DND-41 (cell line): ENCODE measurements at regions not wholly inside any gene's neighbourhood (a gene's known extent, or its start where the extent isn't known, plus 50 kb on each side); places are given as distances from the start of the nearest gene placed in this dataset.

Source experiments
- EZH2 ChIP-seq: IDR thresholded peaks from 3 replicates; pipeline ENCODE4 v1.6.1; 2012; ENCODE audit warnings: borderline replicate concordance, low read depth, mild to moderate bottlenecking, moderate library complexity, low read length, inconsistent platforms; ENCODE audit not compliant: severe bottlenecking
- TF ChIP-seq, protein P1 (sequence below): IDR thresholded peaks from 2 replicates; pipeline ENCODE4 v1.5.1; 2012; ENCODE audit warnings: borderline replicate concordance, low read length, moderate library complexity, mild to moderate bottlenecking; ENCODE audit not compliant: poor library complexity, severe bottlenecking; ENCODE audit errors: extremely low read depth

DNA sequence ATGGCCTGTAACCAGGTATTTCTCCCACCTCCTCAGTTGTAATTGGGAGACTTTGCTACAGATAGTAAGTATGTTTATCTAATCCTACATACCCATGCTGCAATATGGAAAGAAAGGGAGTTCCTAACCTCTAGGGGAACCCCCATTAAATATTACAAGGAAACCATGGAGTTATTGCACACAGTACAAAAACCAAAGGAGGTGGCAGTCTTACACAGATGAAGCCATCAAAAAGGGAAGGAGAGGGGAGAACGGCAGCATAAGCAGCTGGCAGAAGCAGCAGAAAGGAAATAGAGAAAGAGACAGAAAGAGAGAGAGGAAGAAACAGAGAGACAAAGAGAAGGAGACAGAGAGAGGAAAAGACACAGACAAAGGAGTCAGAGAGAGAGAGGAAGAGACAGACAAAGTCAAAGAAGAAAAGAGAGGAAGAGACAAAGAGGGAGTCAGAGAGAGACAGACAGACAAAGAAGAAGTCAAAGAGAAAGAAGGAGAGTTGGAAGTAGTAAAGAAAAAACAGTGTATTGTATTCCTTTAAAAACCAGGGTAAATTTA lies 142.9 kb downstream of the FASLG start:
- TF ChIP-seq, protein P1, sequence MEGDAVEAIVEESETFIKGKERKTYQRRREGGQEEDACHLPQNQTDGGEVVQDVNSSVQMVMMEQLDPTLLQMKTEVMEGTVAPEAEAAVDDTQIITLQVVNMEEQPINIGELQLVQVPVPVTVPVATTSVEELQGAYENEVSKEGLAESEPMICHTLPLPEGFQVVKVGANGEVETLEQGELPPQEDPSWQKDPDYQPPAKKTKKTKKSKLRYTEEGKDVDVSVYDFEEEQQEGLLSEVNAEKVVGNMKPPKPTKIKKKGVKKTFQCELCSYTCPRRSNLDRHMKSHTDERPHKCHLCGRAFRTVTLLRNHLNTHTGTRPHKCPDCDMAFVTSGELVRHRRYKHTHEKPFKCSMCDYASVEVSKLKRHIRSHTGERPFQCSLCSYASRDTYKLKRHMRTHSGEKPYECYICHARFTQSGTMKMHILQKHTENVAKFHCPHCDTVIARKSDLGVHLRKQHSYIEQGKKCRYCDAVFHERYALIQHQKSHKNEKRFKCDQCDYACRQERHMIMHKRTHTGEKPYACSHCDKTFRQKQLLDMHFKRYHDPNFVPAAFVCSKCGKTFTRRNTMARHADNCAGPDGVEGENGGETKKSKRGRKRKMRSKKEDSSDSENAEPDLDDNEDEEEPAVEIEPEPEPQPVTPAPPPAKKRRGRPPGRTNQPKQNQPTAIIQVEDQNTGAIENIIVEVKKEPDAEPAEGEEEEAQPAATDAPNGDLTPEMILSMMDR: no peak
- no peak for TF ChIP-seq EZH2
